Adipocyte (in vitro differentiated cells): ENCODE measurements at regions not wholly inside any gene's neighbourhood (a gene's known extent, or its start where the extent isn't known, plus 50 kb on each side); places are given as distances from the start of the nearest gene placed in this dataset.

Source experiments
- DNase-seq: peaks from one replicate; pipeline ENCODE4 v3.0.0-alpha.2; 2015; ENCODE audit warnings: low read depth
- H3K27me3 ChIP-seq: replicated peaks from 2 replicates; pipeline ENCODE4 v1.7.0; 2013; ENCODE audit warnings: mild to moderate bottlenecking, low read length, moderate library complexity; ENCODE audit not compliant: control insufficient read depth, insufficient read depth
- H3K36me3 ChIP-seq: 2 replicates; pipeline ENCODE4 v1.7.0; 2013; ENCODE audit warnings: low read length, mild to moderate bottlenecking, moderate library complexity; ENCODE audit not compliant: control insufficient read depth, insufficient read depth, severe bottlenecking
- H3K4me1 ChIP-seq: 2 replicates; pipeline ENCODE4 v1.7.0; 2013; ENCODE audit warnings: mild to moderate bottlenecking, low read length, moderate library complexity; ENCODE audit not compliant: control insufficient read depth, insufficient read depth
- H3K4me3 ChIP-seq: 2 replicates; pipeline ENCODE4 v1.7.0; 2013; ENCODE audit warnings: mild to moderate bottlenecking, low read length, moderate library complexity
- H3K9ac ChIP-seq: 2 replicates; pipeline ENCODE4 v1.7.0; 2013; ENCODE audit warnings: mild to moderate bottlenecking, low read length, moderate library complexity
- H3K9me3 ChIP-seq: 2 replicates; pipeline ENCODE4 v1.7.0; 2013; ENCODE audit warnings: mild to moderate bottlenecking, low read length, moderate library complexity; ENCODE audit not compliant: control insufficient read depth

DNA sequence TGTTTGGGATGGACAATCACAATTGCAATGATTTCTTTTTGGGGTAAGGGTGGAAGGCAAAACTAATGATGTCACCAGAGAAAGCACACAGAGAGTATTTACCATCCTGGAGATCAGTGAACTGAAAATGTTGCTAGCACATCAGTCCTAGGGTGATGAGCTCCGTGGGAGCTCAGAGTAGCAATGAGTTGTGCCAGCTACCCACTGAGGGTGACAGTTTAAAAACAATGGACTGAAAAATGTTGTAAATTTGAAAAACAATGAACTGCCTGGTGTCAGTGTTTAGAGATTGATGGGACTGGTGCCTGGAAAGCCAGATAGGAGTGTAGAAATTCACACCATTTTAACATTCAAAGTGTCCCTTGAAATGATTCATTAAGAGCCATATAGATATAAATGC, 198.5 kb downstream of the ATP23 start:
- Histone ChIP-seq H3K9ac (no peak overlapping the region), H3K9me3 (no peaks in the 10 kb centered on the region), H3K36me3 (no peaks in the 10 kb centered on the region)

GRCh38 chr12:58140395-58140794, 199.0 kb downstream of the ATP23 start:
- no peaks in the 10 kb centered on the region for H3K36me3 ChIP-seq
- no peaks in the 10 kb centered on the region for H3K9me3 ChIP-seq
- no peak overlapping the region for H3K4me3 ChIP-seq
- no peaks in the 10 kb centered on the region for H3K4me1 ChIP-seq
- no peak overlapping the region for H3K9ac ChIP-seq
- no peak for DNase-seq
- H3K27me3 ChIP-seq = no peaks in the 10 kb centered on the region

More for the DNA sequence above, 198.5 kb downstream of the ATP23 start:
- Histone ChIP-seq H3K4me1 (no peaks in the 10 kb centered on the region), H3K4me3 (no peak overlapping the region), H3K27me3 (no peaks in the 10 kb centered on the region)
- no peak for DNase-seq

GRCh38 chr12:58142991-58143390, 201.6 kb downstream of the ATP23 start:
- Histone ChIP-seq H3K9ac (no peak overlapping the region), H3K36me3 (no peaks in the 10 kb centered on the region), H3K4me1 (no peaks in the 10 kb centered on the region), H3K27me3 (no peaks in the 10 kb centered on the region), H3K4me3 (no peak overlapping the region), H3K9me3 (no peaks in the 10 kb centered on the region)
- no peak for DNase-seq

DNA sequence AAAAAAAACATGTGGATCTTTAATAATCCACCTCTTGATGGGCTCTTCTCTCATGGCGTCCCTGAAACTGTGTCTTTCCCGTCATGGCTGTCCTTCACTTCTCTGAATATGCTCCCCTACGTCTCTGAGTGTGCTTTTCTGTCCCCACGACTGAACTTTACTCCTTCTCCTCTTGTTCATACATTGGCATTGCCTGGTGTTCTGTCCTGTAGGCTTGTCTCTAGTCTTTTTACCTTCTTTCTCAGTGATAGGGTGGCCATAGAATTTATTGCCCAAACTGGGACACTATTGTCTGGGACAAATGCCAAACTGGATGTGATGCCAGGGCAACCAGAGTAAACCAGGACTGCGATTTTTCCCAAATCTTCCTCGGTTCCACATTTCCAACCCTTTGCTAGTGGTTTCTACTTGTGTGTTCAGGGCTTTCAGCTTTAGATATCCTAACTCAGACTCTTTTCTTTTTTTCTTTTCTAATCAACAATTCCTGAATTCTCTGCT, 202.2 kb downstream of the ATP23 start:
- Histone ChIP-seq H3K4me3 (no peak overlapping the region), H3K27me3 (no peaks in the 10 kb centered on the region), H3K9ac (no peak overlapping the region), H3K36me3 (no peaks in the 10 kb centered on the region), H3K9me3 (no peaks in the 10 kb centered on the region), H3K4me1 (no peaks in the 10 kb centered on the region)
- no peak for DNase-seq

GRCh38 chr12:58148405-58148804, 207.0 kb downstream of the ATP23 start:
- DNase-seq = peak; percentile 70
- H3K4me1 ChIP-seq = no peaks in the 10 kb centered on the region
- no peaks in the 10 kb centered on the region for H3K9me3 ChIP-seq
- H3K36me3 ChIP-seq = no peaks in the 10 kb centered on the region
- no peaks in the 10 kb centered on the region for H3K27me3 ChIP-seq
- H3K9ac ChIP-seq = no peak overlapping the region
- H3K4me3 ChIP-seq = no peak overlapping the region

GRCh38 chr12:58148976-58149375, 207.6 kb downstream of the ATP23 start:
- H3K36me3 ChIP-seq = no peaks in the 10 kb centered on the region
- no peak for DNase-seq
- no peak overlapping the region for H3K4me3 ChIP-seq
- no peaks in the 10 kb centered on the region for H3K27me3 ChIP-seq
- no peaks in the 10 kb centered on the region for H3K9me3 ChIP-seq
- no peaks in the 10 kb centered on the region for H3K4me1 ChIP-seq
- H3K9ac ChIP-seq = no peak overlapping the region

- DNase-seq = no peak
- Histone ChIP-seq H3K9me3 (no peaks in the 10 kb centered on the region), H3K36me3 (no peaks in the 10 kb centered on the region), H3K4me3 (no peak overlapping the region), H3K9ac (no peak overlapping the region), H3K27me3 (peaks cover 4% of the 10 kb centered on the region), H3K4me1 (no peaks in the 10 kb centered on the region)
Measured at GRCh38 chr12:58154359-58154758, 213.0 kb downstream of the ATP23 start.

DNA sequence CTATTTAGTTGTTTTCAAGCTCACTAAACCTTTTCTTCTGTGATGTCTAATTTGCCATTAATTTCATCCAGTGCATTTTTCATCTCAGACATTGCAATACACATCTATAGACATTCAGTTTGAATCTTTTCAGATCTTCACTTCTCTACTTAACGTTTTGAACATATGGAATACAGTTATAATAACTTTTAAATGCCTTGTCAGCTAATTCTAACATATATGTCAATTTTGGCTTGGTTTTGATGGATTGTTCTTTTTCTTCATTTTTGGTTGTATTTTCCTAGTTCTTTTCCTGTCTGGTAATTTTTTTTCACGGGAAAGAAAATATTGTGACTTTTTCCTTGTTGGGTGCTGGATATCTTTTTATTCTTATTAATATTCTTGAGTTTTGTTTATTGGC, 215.3 kb downstream of the ATP23 start:
- H3K9ac ChIP-seq = no peak overlapping the region
- DNase-seq = no peak
- peaks cover 4% of the 10 kb centered on the region for H3K27me3 ChIP-seq
- no peaks in the 10 kb centered on the region for H3K9me3 ChIP-seq
- H3K4me3 ChIP-seq = no peak overlapping the region
- H3K36me3 ChIP-seq = no peaks in the 10 kb centered on the region
- no peaks in the 10 kb centered on the region for H3K4me1 ChIP-seq

DNA sequence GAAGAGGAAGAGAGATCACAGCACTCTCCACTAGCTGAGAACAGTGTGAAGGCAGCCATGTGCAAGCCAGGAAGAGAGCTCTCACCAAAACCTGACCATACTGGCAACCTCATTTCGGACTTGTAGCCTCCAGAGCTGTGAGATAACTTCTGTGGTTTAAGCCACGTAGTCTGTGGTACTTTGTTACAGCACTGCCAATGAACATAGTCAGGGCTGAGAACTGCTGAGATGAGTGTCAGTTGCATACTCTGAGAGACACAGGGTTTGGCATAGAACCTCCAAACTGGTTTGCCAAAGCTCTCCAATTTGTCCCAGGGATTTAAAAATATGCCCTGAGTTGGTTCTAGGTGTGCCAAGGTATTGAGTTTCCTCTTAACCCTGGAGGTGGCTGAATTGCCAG, 218.6 kb downstream of the ATP23 start:
- Histone ChIP-seq H3K27me3 (peaks cover 4% of the 10 kb centered on the region), H3K4me1 (no peaks in the 10 kb centered on the region), H3K9me3 (no peaks in the 10 kb centered on the region), H3K9ac (no peak overlapping the region), H3K4me3 (no peak overlapping the region), H3K36me3 (no peaks in the 10 kb centered on the region)
- no peak for DNase-seq

GRCh38 chr12:58161773-58162172, 220.4 kb downstream of the ATP23 start:
- no peak overlapping the region for H3K4me3 ChIP-seq
- no peak overlapping the region for H3K9ac ChIP-seq
- DNase-seq = no peak
- H3K4me1 ChIP-seq = no peaks in the 10 kb centered on the region
- no peaks in the 10 kb centered on the region for H3K36me3 ChIP-seq
- peaks cover 4% of the 10 kb centered on the region for H3K27me3 ChIP-seq
- H3K9me3 ChIP-seq = no peaks in the 10 kb centered on the region

GRCh38 chr12:58163021-58163420, 221.7 kb downstream of the ATP23 start:
- Histone ChIP-seq H3K4me1 (no peaks in the 10 kb centered on the region), H3K4me3 (no peak overlapping the region), H3K9ac (no peak overlapping the region), H3K36me3 (no peaks in the 10 kb centered on the region), H3K9me3 (no peaks in the 10 kb centered on the region), H3K27me3 (no peaks in the 10 kb centered on the region)
- DNase-seq = no peak

DNA sequence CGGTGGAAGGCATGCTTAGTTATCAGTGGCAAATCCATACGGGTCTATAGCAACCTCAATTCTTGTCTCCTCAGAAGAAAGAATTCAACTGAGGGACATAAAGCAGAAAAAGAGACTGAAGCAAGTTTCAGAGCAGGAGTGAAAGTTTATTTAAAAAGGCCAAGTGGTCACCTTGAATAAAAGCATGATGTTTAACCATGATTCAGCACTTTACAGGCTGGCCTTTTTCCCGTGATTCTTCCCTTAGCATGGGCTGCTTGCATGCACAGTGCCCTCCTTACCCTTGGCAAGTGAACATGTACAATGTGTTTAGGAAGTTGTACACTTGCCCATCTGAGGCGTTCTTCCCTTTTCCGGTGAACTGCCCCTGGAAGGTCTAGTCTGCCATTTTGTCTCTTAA, 225.3 kb downstream of the ATP23 start:
- no peak for DNase-seq
- no peak overlapping the region for H3K4me3 ChIP-seq
- no peaks in the 10 kb centered on the region for H3K36me3 ChIP-seq
- no peak overlapping the region for H3K9ac ChIP-seq
- H3K9me3 ChIP-seq = no peaks in the 10 kb centered on the region
- H3K27me3 ChIP-seq = no peaks in the 10 kb centered on the region
- H3K4me1 ChIP-seq = peaks cover 1% of the 10 kb centered on the region
